Esophagus squamous epithelium (tissue), 5 donors: ENCODE measurements at regions not wholly inside any gene's neighbourhood (a gene's known extent, or its start where the extent isn't known, plus 50 kb on each side); places are given as distances from the start of the nearest gene placed in this dataset.

Experiments
- DNase-seq: peaks from one replicate; lab custom pipeline; 2025; lab: John Stamatoyannopoulos, UW
- H3K27ac ChIP-seq, 4 donors: fragments of 200-600 bp; sonication (generic); one replicate each; pipeline ENCODE4 v1.5.1; 2016 to 2019; ENCODE audit warnings: mild to moderate bottlenecking in 1 of 4
- H3K27me3 ChIP-seq, 4 donors: fragments of 200-600 bp; sonication (generic); 1 replicate in 3 of 4; 2 replicates in 1 of 4; pipeline versions ENCODE4 v1.5.1 to v1.6.0; 2017 to 2021; ENCODE audit warnings: antibody characterized with exemption in 1 of 4
- H3K36me3 ChIP-seq, 3 donors: fragments of 200-600 bp; sonication (generic); one replicate each; pipeline ENCODE4 v1.5.1; 2016 to 2019
- H3K4me1 ChIP-seq, 3 donors: fragments of 200-600 bp; sonication (generic); one replicate each; pipeline ENCODE4 v1.5.1; 2017 to 2019
- H3K4me3 ChIP-seq, 4 donors: fragments of 200-600 bp; sonication (generic); 1 replicate in 3 of 4; 2 replicates in 1 of 4; pipeline ENCODE4 v1.5.1; 2016 to 2019; ENCODE audit warnings: mild to moderate bottlenecking in 2 of 4, moderate library complexity in 1 of 4
- H3K9me3 ChIP-seq, 3 donors: fragments of 200-600 bp; sonication (generic); one replicate each; pipeline ENCODE4 v1.5.1; 2016 to 2019
- POLR2A ChIP-seq, 4 donors: fragments of 450-650 bp; IDR thresholded peaks; one replicate each; pipeline ENCODE4 v1.6.1; 2017; ENCODE audit warnings: antibody characterized with exemption in 4 of 4, mild to moderate bottlenecking in 4 of 4, moderate library complexity in 3 of 4
- WGBS, 2 donors: methylation state at CpG; one replicate each; pipeline ENCODE4 v1.1.5; 2018; 5-methylcytosine and 5-hydroxymethylcytosine counted together
- intact Hi-C: fragments of 100-400 bp; cut with DNase I; formaldehyde crosslinking; loops from one replicate; pipeline ENCODE4 v1.15.0; 2022
- TF ChIP-seq, protein P1 (sequence below), 6 experiments: fragments of 450-650 bp in 4 of 6; fragments of 200-600 bp in 2 of 6; sonication (generic) in 2 of 6; IDR thresholded peaks; one replicate each; pipeline ENCODE4 v1.5.1; 2016 to 2019; ENCODE audit warnings: antibody characterized with exemption in 6 of 6, mild to moderate bottlenecking in 4 of 6, moderate library complexity in 4 of 6
- donor health status: DM: yes; HTN: yes; CAD: no.

DNA sequence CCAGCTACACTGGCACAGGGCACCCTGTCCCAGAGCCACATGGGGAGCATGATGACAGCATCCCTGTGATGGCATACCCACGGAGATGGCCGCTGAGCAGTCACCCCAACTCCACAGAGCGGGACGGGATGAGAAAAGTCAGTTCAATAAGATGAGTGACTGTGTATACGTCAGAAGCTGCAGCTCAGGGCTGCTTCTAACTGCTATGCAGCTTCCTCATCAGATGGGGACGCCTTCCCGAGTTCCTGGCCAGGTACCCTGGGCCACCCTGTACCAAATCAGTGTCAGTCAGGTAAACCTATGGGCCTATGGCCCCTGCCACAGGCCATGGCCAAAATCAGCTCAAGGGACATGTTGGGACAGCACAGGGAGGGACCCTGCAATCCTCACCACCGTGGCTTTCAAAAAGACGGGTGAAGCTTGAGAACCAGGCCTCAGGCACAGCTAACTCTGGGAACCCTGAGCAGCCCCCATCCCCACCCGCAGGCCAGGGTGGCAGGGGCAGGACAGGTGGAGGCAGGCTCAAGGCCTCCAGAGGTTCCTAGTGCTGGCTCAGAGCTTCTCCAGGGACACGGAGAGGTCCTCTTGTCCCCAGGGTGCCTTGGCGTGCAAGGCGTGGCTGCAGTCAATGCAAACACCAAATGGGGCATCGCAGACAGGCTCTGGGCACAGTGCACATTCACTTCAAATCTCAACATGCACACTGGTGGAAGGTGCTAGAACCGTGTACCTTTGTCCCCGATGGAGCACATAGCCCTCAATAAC is 122.4 kb downstream of the TUBA3C start:
- H3K27ac ChIP-seq: no peak overlapping the region
- peaks cover 0 to 72% (median 17%) of the 10 kb centered on the region in 3 donors for H3K9me3 ChIP-seq
- TF ChIP-seq, protein P1, sequence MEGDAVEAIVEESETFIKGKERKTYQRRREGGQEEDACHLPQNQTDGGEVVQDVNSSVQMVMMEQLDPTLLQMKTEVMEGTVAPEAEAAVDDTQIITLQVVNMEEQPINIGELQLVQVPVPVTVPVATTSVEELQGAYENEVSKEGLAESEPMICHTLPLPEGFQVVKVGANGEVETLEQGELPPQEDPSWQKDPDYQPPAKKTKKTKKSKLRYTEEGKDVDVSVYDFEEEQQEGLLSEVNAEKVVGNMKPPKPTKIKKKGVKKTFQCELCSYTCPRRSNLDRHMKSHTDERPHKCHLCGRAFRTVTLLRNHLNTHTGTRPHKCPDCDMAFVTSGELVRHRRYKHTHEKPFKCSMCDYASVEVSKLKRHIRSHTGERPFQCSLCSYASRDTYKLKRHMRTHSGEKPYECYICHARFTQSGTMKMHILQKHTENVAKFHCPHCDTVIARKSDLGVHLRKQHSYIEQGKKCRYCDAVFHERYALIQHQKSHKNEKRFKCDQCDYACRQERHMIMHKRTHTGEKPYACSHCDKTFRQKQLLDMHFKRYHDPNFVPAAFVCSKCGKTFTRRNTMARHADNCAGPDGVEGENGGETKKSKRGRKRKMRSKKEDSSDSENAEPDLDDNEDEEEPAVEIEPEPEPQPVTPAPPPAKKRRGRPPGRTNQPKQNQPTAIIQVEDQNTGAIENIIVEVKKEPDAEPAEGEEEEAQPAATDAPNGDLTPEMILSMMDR (IDR thresholded peaks at IDR 0.05): no peak
- intact Hi-C loops: no loop called here
- H3K4me1 ChIP-seq: no peaks in the 10 kb centered on the region
- 58 to 84% methylated on average over 5 to 10 of the region's 16 CpGs for WGBS, 2 donors
- H3K36me3 ChIP-seq: no peaks in the 10 kb centered on the region
- no peak overlapping the region for H3K4me3 ChIP-seq
- DNase-seq: no peak
- no peaks in the 10 kb centered on the region for H3K27me3 ChIP-seq

DNA sequence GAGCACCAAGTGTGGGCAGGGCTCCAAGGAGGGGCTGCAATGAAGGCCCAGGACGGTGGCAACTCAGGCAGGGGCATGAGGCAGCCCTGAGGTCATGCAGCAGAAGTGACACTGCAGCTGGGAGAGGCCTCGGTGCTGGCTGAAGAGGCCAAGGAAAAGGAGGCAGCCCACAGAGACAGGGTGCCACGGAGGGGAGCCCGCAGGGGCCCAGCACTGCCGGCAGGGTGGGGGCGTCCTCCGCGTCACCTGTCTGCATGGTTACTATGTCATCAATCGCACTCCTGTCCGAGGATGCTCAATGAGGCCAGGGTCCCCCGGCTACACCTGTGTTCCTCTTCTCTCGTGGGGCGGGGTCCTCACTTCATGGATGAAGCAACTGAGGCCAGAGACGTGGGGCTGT is 123.1 kb downstream of the TUBA3C start:
- H3K27me3 ChIP-seq: no peaks in the 10 kb centered on the region
- peaks cover 0 to 70% (median 17%) of the 10 kb centered on the region in 3 donors for H3K9me3 ChIP-seq
- no peaks in the 10 kb centered on the region for H3K4me1 ChIP-seq
- no peak overlapping the region for H3K27ac ChIP-seq
- no peak overlapping the region for H3K4me3 ChIP-seq
- no peaks in the 10 kb centered on the region for H3K36me3 ChIP-seq
- no peak for TF ChIP-seq POLR2A (IDR thresholded peaks at IDR 0.05)
- TF ChIP-seq, protein P1 (IDR thresholded peaks at IDR 0.05): no peak
- 73 to 76% methylated on average over 3 to 5 of the region's 14 CpGs for WGBS, 2 donors
- no peak for DNase-seq
- intact Hi-C loops: no loop called here

DNA sequence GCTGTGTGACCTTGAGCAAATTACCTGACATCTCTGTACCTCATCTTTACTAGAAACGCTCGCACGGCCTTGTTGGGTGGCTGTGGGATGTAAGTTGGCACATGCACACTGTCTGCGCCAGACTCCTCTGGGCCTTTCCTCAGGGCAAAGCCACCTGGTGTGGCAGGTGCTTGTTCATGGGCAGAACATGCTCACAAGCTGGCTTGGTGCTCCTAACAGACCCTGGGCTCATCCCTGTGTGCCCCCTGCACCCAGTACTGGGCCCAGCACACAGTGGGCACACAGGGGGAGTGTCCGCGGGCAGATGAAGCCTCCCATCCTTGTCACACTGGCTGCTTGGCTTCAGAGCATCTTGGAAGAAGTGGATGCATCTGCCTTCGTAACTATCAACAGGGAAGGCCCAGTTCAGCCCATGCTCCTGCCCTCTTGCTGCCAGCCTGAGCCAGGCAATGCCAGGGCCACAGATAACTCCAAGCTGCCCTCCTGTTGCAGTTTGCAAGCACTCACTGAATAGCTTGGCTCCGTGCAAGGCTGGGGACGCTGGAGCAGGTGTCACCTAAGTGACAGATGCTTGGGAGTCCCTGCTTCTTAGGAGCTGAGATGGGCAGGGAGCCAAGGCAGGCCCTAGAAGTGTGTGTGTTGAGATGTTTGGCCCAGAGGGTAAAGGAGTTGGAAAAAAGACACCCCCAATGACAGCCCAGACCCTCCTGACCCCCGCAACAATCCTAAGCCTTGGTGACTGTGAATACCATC is 123.9 kb downstream of the TUBA3C start:
- Histone ChIP-seq H3K9me3 (peaks cover 0 to 68% (median 12%) of the 10 kb centered on the region in 3 donors), H3K4me3 (no peak overlapping the region), H3K27ac (no peak overlapping the region), H3K36me3 (no peaks in the 10 kb centered on the region), H3K4me1 (no peaks in the 10 kb centered on the region), H3K27me3 (no peaks in the 10 kb centered on the region)
- 94% methylated on average over 5 of the region's 10 CpGs; no CpG with 5 or more reads in 1 of the 2 donors for WGBS, 2 donors
- TF ChIP-seq, protein P1 (IDR thresholded peaks at IDR 0.05): no peak
- TF ChIP-seq POLR2A (IDR thresholded peaks at IDR 0.05): no peak
- intact Hi-C loops: no loop called here
- no peak for DNase-seq

DNA sequence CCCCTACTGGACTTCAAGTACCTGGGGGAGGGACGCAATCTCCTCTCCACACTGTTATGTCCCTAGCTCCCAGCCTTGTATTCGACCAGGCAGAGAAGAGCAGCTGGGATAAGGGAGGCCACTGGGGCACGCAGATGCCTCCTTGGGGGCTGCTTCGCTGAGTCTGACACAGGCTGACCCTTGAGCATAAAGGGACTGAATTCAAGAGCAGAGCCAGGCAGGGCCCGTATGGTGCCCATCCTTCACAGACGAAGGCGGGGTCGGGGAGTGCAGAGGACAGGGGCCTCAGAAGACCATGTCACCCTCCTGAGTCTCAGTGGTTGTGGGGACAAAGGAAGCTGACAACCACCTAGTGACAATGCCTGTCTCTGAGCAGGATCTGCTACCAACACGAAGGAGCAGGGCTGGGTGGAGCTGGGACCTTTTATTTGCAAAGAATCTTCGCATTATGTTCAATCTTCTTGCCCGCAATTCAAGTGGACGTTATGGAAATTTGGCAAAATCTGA is 124.6 kb downstream of the TUBA3C start:
- DNase-seq: no peak
- intact Hi-C loops: no loop called here
- H3K9me3 ChIP-seq: peaks cover 0 to 62% (median 12%) of the 10 kb centered on the region in 3 donors
- no peak overlapping the region for H3K27ac ChIP-seq
- no peak overlapping the region for H3K4me3 ChIP-seq
- no peaks in the 10 kb centered on the region for H3K27me3 ChIP-seq
- H3K36me3 ChIP-seq: no peaks in the 10 kb centered on the region
- H3K4me1 ChIP-seq: no peaks in the 10 kb centered on the region
- TF ChIP-seq POLR2A (IDR thresholded peaks at IDR 0.05): no peak
- TF ChIP-seq, protein P1 (IDR thresholded peaks at IDR 0.05): no peak
- WGBS, 2 donors: 65 to 73% methylated on average over 4 to 5 of the region's 12 CpGs
